Smooth muscle cell (in vitro differentiated cells): ENCODE measurements at regions not wholly inside any gene's neighbourhood (a gene's known extent, or its start where the extent isn't known, plus 50 kb on each side); places are given as distances from the start of the nearest gene placed in this dataset.

Experiments used
- DNase-seq: peaks from one replicate; lab custom pipeline; 2025; ENCODE audit not compliant: unreplicated experiment; lab: John Stamatoyannopoulos, UW
- H2AFZ ChIP-seq: fragments of 200-600 bp; sonication (generic); 2 replicates; pipeline ENCODE4 v1.6.0; 2016; ENCODE audit warnings: antibody characterized with exemption, low read depth, mild to moderate bottlenecking
- H3F3A ChIP-seq: fragments of 200-600 bp; sonication (generic); 2 replicates; pipeline ENCODE4 v1.6.0; 2017; ENCODE audit warnings: antibody characterized with exemption, low read depth
- H3K27ac ChIP-seq: fragments of 200-600 bp; sonication (generic); 2 replicates; pipeline ENCODE4 v1.5.1; 2016; ENCODE audit warnings: low read depth, mild to moderate bottlenecking
- H3K27me3 ChIP-seq: fragments of 200-600 bp; sonication (generic); 2 replicates; pipeline ENCODE4 v1.6.1; 2016; ENCODE audit warnings: low read depth, mild to moderate bottlenecking
- H3K36me3 ChIP-seq: fragments of 200-600 bp; sonication (generic); 2 replicates; pipeline ENCODE4 v1.5.1; 2016; ENCODE audit warnings: low read depth
- H3K4me1 ChIP-seq: fragments of 200-600 bp; sonication (generic); 2 replicates; pipeline ENCODE4 v1.5.1; 2016; ENCODE audit warnings: low read depth
- H3K4me2 ChIP-seq: fragments of 200-600 bp; sonication (generic); 2 replicates; pipeline ENCODE4 v1.6.0; 2016; ENCODE audit warnings: mild to moderate bottlenecking
- H3K4me3 ChIP-seq: fragments of 200-600 bp; sonication (generic); 2 replicates; pipeline ENCODE4 v1.5.1; 2016; ENCODE audit warnings: mild to moderate bottlenecking
- H3K79me2 ChIP-seq: fragments of 200-600 bp; sonication (generic); 2 replicates; pipeline ENCODE4 v1.6.0; 2016; ENCODE audit warnings: low read depth, mild to moderate bottlenecking
- H3K9ac ChIP-seq: fragments of 200-600 bp; sonication (generic); 2 replicates; pipeline ENCODE4 v1.6.0; 2016; ENCODE audit warnings: low read depth
- H3K9me3 ChIP-seq: fragments of 200-600 bp; sonication (generic); replicated peaks from 2 replicates; pipeline ENCODE4 v1.5.1; 2016; ENCODE audit warnings: low read depth
- H4K20me1 ChIP-seq: fragments of 200-600 bp; sonication (generic); 2 replicates; pipeline ENCODE4 v1.6.0; 2016; ENCODE audit warnings: low read depth
- CTCF ChIP-seq: fragments of 200-600 bp; sonication (generic); IDR thresholded peaks from 2 replicates; pipeline ENCODE4 v1.5.1; 2017; ENCODE audit warnings: borderline replicate concordance, mild to moderate bottlenecking, antibody characterized with exemption; ENCODE audit not compliant: insufficient read depth, poor library complexity, severe bottlenecking
- WGBS: methylation state at CpG from one replicate; pipeline ENCODE4 v1.1.7; 2016; ENCODE audit warnings: low lambda C conversion rate; 5-methylcytosine and 5-hydroxymethylcytosine counted together

DNA sequence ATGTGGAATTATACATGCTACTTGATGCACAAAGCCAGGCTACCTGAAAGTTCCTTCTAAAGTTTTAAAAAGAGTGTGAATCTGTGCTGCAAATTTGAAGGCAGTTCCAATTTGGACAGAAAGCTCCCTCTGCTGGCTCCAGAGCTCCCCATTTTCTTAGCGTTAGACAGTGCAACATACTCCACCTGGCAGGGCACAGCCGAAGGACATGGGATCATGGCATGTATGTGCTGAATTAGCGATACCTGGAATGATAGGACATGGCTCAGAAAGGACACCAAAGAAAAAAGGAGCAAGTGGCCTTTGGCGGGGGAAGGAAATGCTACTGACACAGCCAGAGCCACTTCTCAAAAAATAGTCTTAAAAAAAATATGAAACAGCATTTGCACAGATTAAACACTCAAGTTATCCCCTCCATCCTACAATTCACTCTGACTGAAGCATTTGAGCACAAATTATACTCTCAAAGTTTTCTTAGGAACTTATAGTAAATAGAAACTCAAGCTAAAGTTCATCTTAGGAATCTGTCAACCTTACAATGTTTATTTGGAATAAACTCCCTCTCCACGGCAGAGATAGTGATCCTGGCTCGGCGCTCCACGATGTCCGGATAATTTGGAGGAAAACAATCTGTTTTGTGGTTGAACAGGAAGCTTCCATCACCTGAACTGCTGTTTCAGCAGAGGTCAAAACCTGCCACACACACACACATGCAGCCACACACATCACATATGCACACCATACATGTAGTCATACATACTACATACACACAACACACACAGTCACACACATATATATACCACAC lies 80.0 kb downstream of the C7orf25 start:
- no peaks in the 10 kb centered on the region for H3K27me3 ChIP-seq
- no peaks in the 10 kb centered on the region for H3K79me2 ChIP-seq
- no peak overlapping the region for H3K4me3 ChIP-seq
- no peaks in the 10 kb centered on the region for H3K4me1 ChIP-seq
- H3K9me3 ChIP-seq = no peaks in the 10 kb centered on the region
- WGBS = 71% methylated on average over 9 of the region's 9 CpGs
- no peak overlapping the region for H3K27ac ChIP-seq
- no peaks in the 10 kb centered on the region for H3F3A ChIP-seq
- no peak overlapping the region for H3K4me2 ChIP-seq
- H3K9ac ChIP-seq = no peak overlapping the region
- H4K20me1 ChIP-seq = no peaks in the 10 kb centered on the region
- no peak overlapping the region for H2AFZ ChIP-seq
- H3K36me3 ChIP-seq = no peaks in the 10 kb centered on the region
- DNase-seq = no peak
- peak; percentile 64 for TF ChIP-seq CTCF

GRCh38 chr7:42831006-42831717 lies 80.7 kb downstream of the C7orf25 start:
- Histone ChIP-seq H3K79me2 (no peaks in the 10 kb centered on the region), H4K20me1 (no peaks in the 10 kb centered on the region), H2AFZ (no peak overlapping the region), H3F3A (no peaks in the 10 kb centered on the region), H3K27me3 (no peaks in the 10 kb centered on the region), H3K4me3 (no peak overlapping the region), H3K36me3 (no peaks in the 10 kb centered on the region), H3K4me2 (no peak overlapping the region), H3K9me3 (no peaks in the 10 kb centered on the region), H3K27ac (no peak overlapping the region), H3K9ac (no peak overlapping the region), H3K4me1 (no peaks in the 10 kb centered on the region)
- no peak for DNase-seq
- WGBS = 53% methylated on average over 6 of the region's 6 CpGs
- TF ChIP-seq CTCF = no peak

- Histone ChIP-seq H3K79me2 (no peaks in the 10 kb centered on the region), H3K9ac (no peak overlapping the region), H3K36me3 (no peaks in the 10 kb centered on the region), H4K20me1 (no peaks in the 10 kb centered on the region), H3K4me2 (no peak overlapping the region), H3K4me1 (no peaks in the 10 kb centered on the region), H3K4me3 (no peak overlapping the region), H3K27ac (no peak overlapping the region), H3K27me3 (no peaks in the 10 kb centered on the region), H2AFZ (no peak overlapping the region), H3F3A (no peaks in the 10 kb centered on the region), H3K9me3 (no peaks in the 10 kb centered on the region)
- TF ChIP-seq CTCF = no peak
- no peak for DNase-seq
- 91% methylated on average over 1 of the region's 1 CpG for WGBS
Measured at GRCh38 chr7:42812779-42813178, 99.1 kb downstream of the C7orf25 start.
